Epithelial cell of proximal tubule (primary cell): ENCODE measurements at regions not wholly inside any gene's neighbourhood (a gene's known extent, or its start where the extent isn't known, plus 50 kb on each side); places are given as distances from the start of the nearest gene placed in this dataset.

ENCODE experiments used
- DNase-seq: peaks from one replicate; pipeline ENCODE4 v3.0.0-alpha.2; 2011; ENCODE audit warnings: low read depth
- H3K4me3 ChIP-seq: 2 replicates; pipeline ENCODE4 v1.5.1; 2011; ENCODE audit warnings: low read depth, mild to moderate bottlenecking, low read length
- TF ChIP-seq, protein P1 (sequence below): conservative IDR thresholded peaks from 2 replicates; pipeline ENCODE4 v1.5.1; 2012; ENCODE audit warnings: low read depth, mild to moderate bottlenecking, low read length

- TF ChIP-seq, protein P1, sequence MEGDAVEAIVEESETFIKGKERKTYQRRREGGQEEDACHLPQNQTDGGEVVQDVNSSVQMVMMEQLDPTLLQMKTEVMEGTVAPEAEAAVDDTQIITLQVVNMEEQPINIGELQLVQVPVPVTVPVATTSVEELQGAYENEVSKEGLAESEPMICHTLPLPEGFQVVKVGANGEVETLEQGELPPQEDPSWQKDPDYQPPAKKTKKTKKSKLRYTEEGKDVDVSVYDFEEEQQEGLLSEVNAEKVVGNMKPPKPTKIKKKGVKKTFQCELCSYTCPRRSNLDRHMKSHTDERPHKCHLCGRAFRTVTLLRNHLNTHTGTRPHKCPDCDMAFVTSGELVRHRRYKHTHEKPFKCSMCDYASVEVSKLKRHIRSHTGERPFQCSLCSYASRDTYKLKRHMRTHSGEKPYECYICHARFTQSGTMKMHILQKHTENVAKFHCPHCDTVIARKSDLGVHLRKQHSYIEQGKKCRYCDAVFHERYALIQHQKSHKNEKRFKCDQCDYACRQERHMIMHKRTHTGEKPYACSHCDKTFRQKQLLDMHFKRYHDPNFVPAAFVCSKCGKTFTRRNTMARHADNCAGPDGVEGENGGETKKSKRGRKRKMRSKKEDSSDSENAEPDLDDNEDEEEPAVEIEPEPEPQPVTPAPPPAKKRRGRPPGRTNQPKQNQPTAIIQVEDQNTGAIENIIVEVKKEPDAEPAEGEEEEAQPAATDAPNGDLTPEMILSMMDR, result no peak
- H3K4me3 ChIP-seq, result no peak overlapping the region
- DNase-seq, result no peak
Observed at GRCh38 chr16:86048221-86048620, 149.3 kb downstream of the IRF8 start.

GRCh38 chr16:86048882-86049585 lies 150.1 kb downstream of the IRF8 start:
- H3K4me3 ChIP-seq, result no peak overlapping the region
- no peak for DNase-seq
- TF ChIP-seq, protein P1, result no peak

DNA sequence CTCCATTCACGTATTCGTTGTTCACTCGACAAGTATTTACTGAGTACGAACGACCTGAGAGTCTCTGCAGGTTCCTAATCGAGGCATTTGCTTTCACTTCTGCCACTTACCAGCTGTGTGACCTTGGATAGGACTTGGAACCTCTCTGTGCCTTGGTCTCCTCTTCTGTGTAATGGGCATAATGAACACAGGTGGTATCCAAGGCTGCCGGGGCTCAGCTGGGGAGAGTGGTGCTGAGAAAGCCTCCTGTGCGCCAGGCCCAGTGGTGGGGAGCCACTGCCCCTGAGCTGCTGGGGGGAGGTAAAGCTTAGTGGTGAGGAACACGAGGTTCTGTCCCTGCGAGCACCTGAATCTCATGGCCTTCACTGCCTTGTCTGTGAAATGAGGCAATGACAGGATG lies 150.7 kb downstream of the IRF8 start:
- no peak overlapping the region for H3K4me3 ChIP-seq
- no peak for DNase-seq
- TF ChIP-seq, protein P1, result no peak

DNA sequence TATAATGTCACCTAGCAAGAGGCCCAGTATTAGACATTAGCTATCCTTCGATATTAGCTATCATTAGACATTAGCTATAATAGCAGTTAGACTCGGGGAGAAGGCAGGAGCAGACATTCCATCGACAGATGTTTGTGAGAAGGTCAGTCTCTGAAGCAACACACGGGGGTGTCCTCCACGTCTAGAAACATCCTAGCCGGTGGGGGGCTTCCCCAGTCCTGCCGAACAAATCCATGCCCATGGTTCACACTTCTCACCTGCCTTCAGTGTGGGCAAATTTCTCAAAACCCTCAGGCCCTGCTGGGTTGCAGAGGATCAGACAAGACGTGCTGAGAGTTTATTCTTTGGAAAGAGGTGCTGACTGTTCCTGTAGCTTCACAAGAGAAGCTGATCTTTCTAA lies 151.1 kb downstream of the IRF8 start:
- TF ChIP-seq, protein P1, result no peak
- no peak for DNase-seq

GRCh38 chr16:86050591-86051367 lies 151.8 kb downstream of the IRF8 start:
- no peak for DNase-seq
- TF ChIP-seq, protein P1, result no peak

More for the DNA sequence above, 151.1 kb downstream of the IRF8 start:
- H3K4me3 ChIP-seq, result no peak overlapping the region

GRCh38 chr16:86051368-86052114 lies 152.6 kb downstream of the IRF8 start:
- DNase-seq, result no peak
- TF ChIP-seq, protein P1, result no peak
- no peak overlapping the region for H3K4me3 ChIP-seq

More at GRCh38 chr16:86050591-86051367, 151.8 kb downstream of the IRF8 start:
- no peak overlapping the region for H3K4me3 ChIP-seq
